Transverse colon (tissue), 4 donors: ENCODE measurements at regions not wholly inside any gene's neighbourhood (a gene's known extent, or its start where the extent isn't known, plus 50 kb on each side); places are given as distances from the start of the nearest gene placed in this dataset.

Source experiments
- EP300 ChIP-seq: sonication (generic); formaldehyde crosslinking; IDR thresholded peaks from one replicate; pipeline ENCODE4 v1.6.1; 2017; ENCODE audit warnings: antibody characterized with exemption, low read depth
- POLR2A ChIP-seq: fragments of 450-650 bp; IDR thresholded peaks from one replicate; pipeline ENCODE4 v1.6.1; 2016; ENCODE audit warnings: antibody characterized with exemption, mild to moderate bottlenecking, moderate library complexity
- POLR2AphosphoS5 ChIP-seq, 3 donors: sonication (generic); formaldehyde crosslinking; IDR thresholded peaks; one replicate each; pipeline ENCODE4 v1.6.1; 2016; ENCODE audit warnings: antibody characterized with exemption in 3 of 3
- TF ChIP-seq, protein P1 (sequence below), 5 experiments: fragments of 200-600 bp in 3 of 5; fragments of 450-650 bp in 2 of 5; sonication (generic) in 3 of 5; IDR thresholded peaks; 1 replicate in 2 of 5; 2 replicates in 3 of 5; pipeline ENCODE4 v1.5.1; 2016 to 2017; ENCODE audit warnings: antibody characterized with exemption in 5 of 5, inconsistent platforms in 3 of 5, mild to moderate bottlenecking in 2 of 5, moderate library complexity in 1 of 5

DNA sequence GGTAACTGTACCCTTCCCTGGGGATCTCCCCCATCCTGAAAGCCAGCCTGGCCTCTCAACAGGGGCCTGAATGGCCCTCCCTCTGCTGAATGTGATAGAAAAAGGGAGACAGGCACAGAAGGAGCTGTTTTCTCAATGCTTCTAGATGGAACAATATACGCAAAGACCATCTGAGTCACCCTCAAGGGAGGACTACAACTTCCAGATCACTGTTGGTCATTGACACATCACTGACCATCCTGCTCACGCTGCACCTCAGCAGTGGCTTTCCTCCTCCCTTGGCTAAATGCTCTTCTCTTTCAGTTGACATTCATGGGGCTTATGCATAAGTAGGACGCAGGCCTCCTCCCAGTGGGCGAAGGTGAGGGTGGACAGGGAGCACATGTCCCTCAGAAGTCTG is 112.2 kb upstream of the SHB start:
- TF ChIP-seq, protein P1, sequence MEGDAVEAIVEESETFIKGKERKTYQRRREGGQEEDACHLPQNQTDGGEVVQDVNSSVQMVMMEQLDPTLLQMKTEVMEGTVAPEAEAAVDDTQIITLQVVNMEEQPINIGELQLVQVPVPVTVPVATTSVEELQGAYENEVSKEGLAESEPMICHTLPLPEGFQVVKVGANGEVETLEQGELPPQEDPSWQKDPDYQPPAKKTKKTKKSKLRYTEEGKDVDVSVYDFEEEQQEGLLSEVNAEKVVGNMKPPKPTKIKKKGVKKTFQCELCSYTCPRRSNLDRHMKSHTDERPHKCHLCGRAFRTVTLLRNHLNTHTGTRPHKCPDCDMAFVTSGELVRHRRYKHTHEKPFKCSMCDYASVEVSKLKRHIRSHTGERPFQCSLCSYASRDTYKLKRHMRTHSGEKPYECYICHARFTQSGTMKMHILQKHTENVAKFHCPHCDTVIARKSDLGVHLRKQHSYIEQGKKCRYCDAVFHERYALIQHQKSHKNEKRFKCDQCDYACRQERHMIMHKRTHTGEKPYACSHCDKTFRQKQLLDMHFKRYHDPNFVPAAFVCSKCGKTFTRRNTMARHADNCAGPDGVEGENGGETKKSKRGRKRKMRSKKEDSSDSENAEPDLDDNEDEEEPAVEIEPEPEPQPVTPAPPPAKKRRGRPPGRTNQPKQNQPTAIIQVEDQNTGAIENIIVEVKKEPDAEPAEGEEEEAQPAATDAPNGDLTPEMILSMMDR (IDR thresholded peaks at IDR 0.05) = no peak
- TF ChIP-seq POLR2AphosphoS5 (IDR thresholded peaks at IDR 0.05) = no peak
- TF ChIP-seq POLR2A = no peak
- no peak for TF ChIP-seq EP300
